ENCODE measurements at regions not wholly inside any gene's neighbourhood (a gene's known extent, or its start where the extent isn't known, plus 50 kb on each side); places are given as distances from the start of the nearest gene placed in this dataset.
A peak's percentile ranks its signal among the peaks of the same experiment; 100 is the strongest.
"Not testable (repeated sequence)": the region's sequence is repeated elsewhere in the genome, so short reads cannot be mapped to it uniquely, and the experiment has no call there.

DNA sequence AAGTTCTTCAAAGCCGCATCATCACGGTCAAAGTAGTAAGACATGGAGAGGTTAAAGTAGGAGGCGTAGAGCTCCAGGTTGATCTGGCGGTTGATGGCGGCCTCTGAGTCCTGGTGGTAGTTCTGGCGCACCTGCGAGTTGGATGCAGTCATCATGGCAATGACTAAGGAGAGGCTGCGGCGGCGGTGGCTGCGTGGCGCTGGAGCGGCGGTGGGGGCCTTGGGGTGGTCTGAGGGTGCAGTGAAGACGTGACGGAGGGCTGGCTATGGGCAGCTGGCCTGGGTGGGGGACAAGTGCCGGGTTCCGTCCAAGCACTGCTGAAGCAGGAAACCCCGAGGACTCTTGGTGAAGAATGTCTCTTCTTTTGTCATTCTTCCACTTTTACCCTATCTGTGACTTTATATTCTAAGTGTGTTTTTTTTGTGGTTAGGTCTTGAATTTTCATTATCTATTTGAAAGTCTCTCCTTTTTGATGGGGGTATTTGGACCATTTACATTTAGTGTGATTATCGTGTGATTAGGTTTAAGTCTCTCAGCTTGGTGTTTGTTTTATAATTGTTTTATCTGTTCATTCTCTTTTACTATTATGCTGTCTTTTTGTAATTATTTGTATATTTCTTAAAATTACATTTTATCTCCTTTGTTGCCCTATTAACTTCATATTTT is 94.6 kb downstream of the TFAP2B start:
- no peak overlapping the region for H3K4me3 ChIP-seq (ENCODE audit: insufficient read depth, low read length)
- H3K36me3 ChIP-seq (ENCODE audit: insufficient read depth, low read length) = no peaks in the 10 kb centered on the region
- DNase-seq (ENCODE audit: insufficient read length, low spot score, missing footprints) = no peak
- no peaks in the 10 kb centered on the region for H4K20me1 ChIP-seq (ENCODE audit: insufficient read depth, low read length)
- H3K4me2 ChIP-seq (ENCODE audit: insufficient read depth, low read length) = no peak overlapping the region
- no peak for TF ChIP-seq CTCF (IDR thresholded peaks at IDR 0.05; ENCODE audit: extremely low read depth, low read depth, low read length)
- H3K4me1 ChIP-seq (ENCODE audit: insufficient read depth, low read length) = no peaks in the 10 kb centered on the region
- no peaks in the 10 kb centered on the region for H3K9me3 ChIP-seq (ENCODE audit: low read depth, low read length)
- no peak overlapping the region for H2AFZ ChIP-seq (ENCODE audit: low read length)
- H3K27ac ChIP-seq (ENCODE audit: low read depth, low read length) = no peak overlapping the region
- H3K79me2 ChIP-seq (ENCODE audit: insufficient read depth, low read length) = no peaks in the 10 kb centered on the region
- no peaks in the 10 kb centered on the region for H3K27me3 ChIP-seq (ENCODE audit: insufficient read depth, low read length)

GRCh38 chr6:50921378-50921777 is 102.7 kb downstream of the TFAP2B start:
- H4K20me1 ChIP-seq (ENCODE audit: insufficient read depth, low read length); DNase-seq (ENCODE audit: insufficient read length, low spot score, missing footprints); H3K9me3 ChIP-seq (ENCODE audit: low read depth, low read length); H3K4me1 ChIP-seq (ENCODE audit: insufficient read depth, low read length); H3K79me2 ChIP-seq (ENCODE audit: insufficient read depth, low read length); H3K27me3 ChIP-seq (ENCODE audit: insufficient read depth, low read length); H3K4me3 ChIP-seq (ENCODE audit: insufficient read depth, low read length); H3K4me2 ChIP-seq (ENCODE audit: insufficient read depth, low read length); H3K36me3 ChIP-seq (ENCODE audit: insufficient read depth, low read length); H2AFZ ChIP-seq (ENCODE audit: low read length); H3K27ac ChIP-seq (ENCODE audit: low read depth, low read length): not testable (repeated sequence)

GRCh38 chr6:50921968-50922367 is 103.3 kb downstream of the TFAP2B start:
- no peak for DNase-seq (ENCODE audit: insufficient read length, low spot score, missing footprints)
- no peak overlapping the region for H3K27ac ChIP-seq (ENCODE audit: low read depth, low read length)
- no peak overlapping the region for H3K4me2 ChIP-seq (ENCODE audit: insufficient read depth, low read length)

GRCh38 chr6:50922579-50923525 is 104.2 kb downstream of the TFAP2B start:
- TF ChIP-seq CTCF (IDR thresholded peaks at IDR 0.05; ENCODE audit: extremely low read depth, low read depth, low read length) = no peak
- Histone ChIP-seq H4K20me1 (ENCODE audit: insufficient read depth, low read length) (no peaks in the 10 kb centered on the region), H2AFZ (ENCODE audit: low read length) (no peak overlapping the region), H3K4me2 (ENCODE audit: insufficient read depth, low read length) (no peak overlapping the region), H3K4me1 (ENCODE audit: insufficient read depth, low read length) (no peaks in the 10 kb centered on the region), H3K27ac (ENCODE audit: low read depth, low read length) (no peak overlapping the region), H3K27me3 (ENCODE audit: insufficient read depth, low read length) (no peaks in the 10 kb centered on the region), H3K36me3 (ENCODE audit: insufficient read depth, low read length) (no peaks in the 10 kb centered on the region), H3K4me3 (ENCODE audit: insufficient read depth, low read length) (no peak overlapping the region), H3K79me2 (ENCODE audit: insufficient read depth, low read length) (no peaks in the 10 kb centered on the region), H3K9me3 (ENCODE audit: low read depth, low read length) (no peaks in the 10 kb centered on the region)
- peak; percentile 23 for DNase-seq (ENCODE audit: insufficient read length, low spot score, missing footprints)

More at GRCh38 chr6:50921968-50922367, 103.3 kb downstream of the TFAP2B start:
- TF ChIP-seq CTCF (IDR thresholded peaks at IDR 0.05; ENCODE audit: extremely low read depth, low read depth, low read length) = no peak
- no peaks in the 10 kb centered on the region for H3K9me3 ChIP-seq (ENCODE audit: low read depth, low read length)
- no peaks in the 10 kb centered on the region for H3K4me1 ChIP-seq (ENCODE audit: insufficient read depth, low read length)
- no peaks in the 10 kb centered on the region for H3K79me2 ChIP-seq (ENCODE audit: insufficient read depth, low read length)
- no peaks in the 10 kb centered on the region for H3K27me3 ChIP-seq (ENCODE audit: insufficient read depth, low read length)
- no peak overlapping the region for H3K4me3 ChIP-seq (ENCODE audit: insufficient read depth, low read length)
- no peak overlapping the region for H2AFZ ChIP-seq (ENCODE audit: low read length)
- no peaks in the 10 kb centered on the region for H4K20me1 ChIP-seq (ENCODE audit: insufficient read depth, low read length)
- no peaks in the 10 kb centered on the region for H3K36me3 ChIP-seq (ENCODE audit: insufficient read depth, low read length)

All from osteoblast (primary cell).